ENCODE measurements at regions not wholly inside any gene's neighbourhood (a gene's known extent, or its start where the extent isn't known, plus 50 kb on each side); places are given as distances from the start of the nearest gene placed in this dataset.

GRCh38 chr5:110018509-110018908 lies 328.8 kb downstream of the MAN2A1 start:
- intact Hi-C loops (cut with DNase I) = no loop called here
- H3K27me3 ChIP-seq (replicated peaks; ENCODE audit: insufficient read depth) = no peaks in the 10 kb centered on the region
- no peaks in the 10 kb centered on the region for H3K36me3 ChIP-seq
- TF ChIP-seq POLR2AphosphoS5 (IDR thresholded peaks at IDR 0.05) = no peak
- no peak for TF ChIP-seq CTCF (IDR thresholded peaks at IDR 0.05)
- no peak overlapping the region for H3K27ac ChIP-seq
- 93% methylated on average over 5 of the region's 5 CpGs for WGBS
- no peak for DNase-seq (ENCODE audit: low spot score)
- no peaks in the 10 kb centered on the region for H3K4me1 ChIP-seq (replicated peaks)
- H3K4me3 ChIP-seq = no peak overlapping the region
- H3K9me3 ChIP-seq = no peaks in the 10 kb centered on the region

GRCh38 chr5:110019119-110019518 lies 329.4 kb downstream of the MAN2A1 start:
- no peak for DNase-seq (ENCODE audit: low spot score)
- intact Hi-C loops (cut with DNase I) = no loop called here
- H3K9me3 ChIP-seq = no peaks in the 10 kb centered on the region
- H3K4me3 ChIP-seq = no peak overlapping the region
- 94% methylated on average over 6 of the region's 6 CpGs for WGBS
- H3K27ac ChIP-seq = no peak overlapping the region
- no peaks in the 10 kb centered on the region for H3K36me3 ChIP-seq
- no peaks in the 10 kb centered on the region for H3K27me3 ChIP-seq (replicated peaks; ENCODE audit: insufficient read depth)
- TF ChIP-seq POLR2A (IDR thresholded peaks at IDR 0.05) (no peak), POLR2AphosphoS5 (IDR thresholded peaks at IDR 0.05) (no peak), CTCF (IDR thresholded peaks at IDR 0.05) (no peak)
- H3K4me1 ChIP-seq (replicated peaks) = no peaks in the 10 kb centered on the region

- H3K4me1 ChIP-seq (replicated peaks) = no peaks in the 10 kb centered on the region
- DNase-seq (ENCODE audit: low spot score) = no peak
- H3K36me3 ChIP-seq = no peaks in the 10 kb centered on the region
- H3K27me3 ChIP-seq (replicated peaks; ENCODE audit: insufficient read depth) = no peaks in the 10 kb centered on the region
- intact Hi-C loops (cut with DNase I) = no loop called here
- no peak overlapping the region for H3K4me3 ChIP-seq
- H3K27ac ChIP-seq = no peak overlapping the region
- no peaks in the 10 kb centered on the region for H3K9me3 ChIP-seq
- WGBS = 93% methylated on average over 4 of the region's 4 CpGs
- TF ChIP-seq POLR2A (IDR thresholded peaks at IDR 0.05) (no peak), POLR2AphosphoS5 (IDR thresholded peaks at IDR 0.05) (no peak), CTCF (IDR thresholded peaks at IDR 0.05) (no peak)
These were observed 330.1 kb downstream of the MAN2A1 start for GRCh38 chr5:110019780-110020179.

GRCh38 chr5:110021251-110021650 lies 331.5 kb downstream of the MAN2A1 start:
- WGBS = 92% methylated on average over 3 of the region's 3 CpGs
- H3K4me1 ChIP-seq (replicated peaks) = no peaks in the 10 kb centered on the region
- no peaks in the 10 kb centered on the region for H3K36me3 ChIP-seq
- H3K4me3 ChIP-seq = no peak overlapping the region
- no peak for TF ChIP-seq CTCF (IDR thresholded peaks at IDR 0.05)
- no peak for TF ChIP-seq POLR2AphosphoS5 (IDR thresholded peaks at IDR 0.05)
- no peak for TF ChIP-seq POLR2A (IDR thresholded peaks at IDR 0.05)
- no peak for DNase-seq (ENCODE audit: low spot score)
- H3K27me3 ChIP-seq (replicated peaks; ENCODE audit: insufficient read depth) = no peaks in the 10 kb centered on the region
- no peaks in the 10 kb centered on the region for H3K9me3 ChIP-seq
- intact Hi-C loops (cut with DNase I) = no loop called here
- H3K27ac ChIP-seq = no peak overlapping the region

- intact Hi-C loops (cut with DNase I) = no loop called here
- WGBS = 90% methylated on average over 3 of the region's 3 CpGs
- Histone ChIP-seq H3K9me3 (no peaks in the 10 kb centered on the region), H3K27ac (no peak overlapping the region), H3K36me3 (no peaks in the 10 kb centered on the region), H3K27me3 (replicated peaks; ENCODE audit: insufficient read depth) (no peaks in the 10 kb centered on the region), H3K4me1 (replicated peaks) (no peaks in the 10 kb centered on the region), H3K4me3 (no peak overlapping the region)
- TF ChIP-seq POLR2AphosphoS5 (IDR thresholded peaks at IDR 0.05) (no peak), POLR2A (IDR thresholded peaks at IDR 0.05) (no peak), CTCF (IDR thresholded peaks at IDR 0.05) (no peak)
- DNase-seq (ENCODE audit: low spot score) = no peak
These were observed 335.4 kb downstream of the MAN2A1 start for GRCh38 chr5:110025160-110025559.
